Left lung (tissue), 4 donors: ENCODE measurements at regions not wholly inside any gene's neighbourhood (a gene's known extent, or its start where the extent isn't known, plus 50 kb on each side); places are given as distances from the start of the nearest gene placed in this dataset.

ENCODE experiments used
- ATAC-seq: fragments of 200-7000 bp; cut with Tn5 transposase; one replicate; pipeline ENCODE4 v1.9.1; 2020; ENCODE audit warnings: moderate library complexity
- DNase-seq, 4 donors: peaks; one replicate each; pipeline ENCODE4 v3.0.0-alpha.2; 2013 to 2020
- H3K27ac ChIP-seq, 2 donors: fragments of 200-600 bp; sonication (generic) in 1 of 2; one replicate each; pipeline versions ENCODE4 v1.5.0 to v1.8.0; 2020 to 2021
- H3K27me3 ChIP-seq, 2 donors: fragments of 200-600 bp; sonication (generic) in 1 of 2; one replicate each; pipeline versions ENCODE4 v1.5.0 to v1.8.0; 2020 to 2021
- H3K36me3 ChIP-seq, 2 donors: fragments of 200-600 bp; sonication (generic) in 1 of 2; one replicate each; pipeline versions ENCODE4 v1.5.0 to v1.8.0; 2020 to 2021
- H3K4me1 ChIP-seq, 2 donors: fragments of 200-600 bp; one replicate each; pipeline ENCODE4 v1.8.0; 2021
- H3K4me3 ChIP-seq, 2 donors: fragments of 200-600 bp; sonication (generic) in 1 of 2; one replicate each; pipeline versions ENCODE4 v1.5.0 to v1.8.0; 2020 to 2021; ENCODE audit warnings: mild to moderate bottlenecking in 1 of 2
- H3K9me3 ChIP-seq, 2 donors: fragments of 200-600 bp; sonication (generic) in 1 of 2; one replicate each; pipeline versions ENCODE4 v1.5.0 to v1.8.0; 2020 to 2021
- intact Hi-C, 2 donors: fragments of 100-400 bp; cut with DNase I; formaldehyde crosslinking; loops; one replicate each; pipeline versions ENCODE4 v1.11.2 to v1.14.2; 2022
- TF ChIP-seq, protein P1 (sequence below), 2 donors: fragments of 200-600 bp; sonication (generic) in 1 of 2; IDR thresholded peaks; one replicate each; pipeline versions ENCODE4 v1.5.0 to v1.8.0; 2021; ENCODE audit warnings: antibody characterized with exemption in 2 of 2
- donor health status: DM: no; HTN: yes; CAD: no.
- donor health status: DM: no; HTN: no; CAD: no.

DNA sequence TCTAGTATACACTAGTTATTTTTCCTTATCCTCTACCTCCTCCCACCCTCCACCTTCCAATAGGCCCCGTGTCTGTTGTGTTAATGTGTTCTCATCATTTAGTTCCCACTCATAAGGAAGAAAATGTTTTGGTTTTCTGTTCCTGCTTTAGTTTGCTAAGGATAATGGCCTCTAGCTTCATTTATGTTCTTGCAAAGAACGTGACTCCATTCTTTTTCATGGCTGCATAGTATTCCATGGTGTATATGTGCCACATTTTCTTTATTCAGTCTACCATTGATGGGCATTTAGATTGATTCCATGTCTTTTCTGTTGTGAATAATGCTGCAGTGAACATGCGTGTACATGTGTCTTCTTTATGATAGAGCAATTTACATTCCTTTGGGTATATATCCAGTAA lies 146.5 kb upstream of the GAS1 start:
- Histone ChIP-seq H3K4me1 (no peaks in the 10 kb centered on the region), H3K27ac (no peak overlapping the region), H3K36me3 (no peaks in the 10 kb centered on the region), H3K4me3 (no peak overlapping the region), H3K27me3 (no peaks in the 10 kb centered on the region), H3K9me3 (no peaks in the 10 kb centered on the region)
- intact Hi-C loops: no loop called here
- TF ChIP-seq, protein P1, sequence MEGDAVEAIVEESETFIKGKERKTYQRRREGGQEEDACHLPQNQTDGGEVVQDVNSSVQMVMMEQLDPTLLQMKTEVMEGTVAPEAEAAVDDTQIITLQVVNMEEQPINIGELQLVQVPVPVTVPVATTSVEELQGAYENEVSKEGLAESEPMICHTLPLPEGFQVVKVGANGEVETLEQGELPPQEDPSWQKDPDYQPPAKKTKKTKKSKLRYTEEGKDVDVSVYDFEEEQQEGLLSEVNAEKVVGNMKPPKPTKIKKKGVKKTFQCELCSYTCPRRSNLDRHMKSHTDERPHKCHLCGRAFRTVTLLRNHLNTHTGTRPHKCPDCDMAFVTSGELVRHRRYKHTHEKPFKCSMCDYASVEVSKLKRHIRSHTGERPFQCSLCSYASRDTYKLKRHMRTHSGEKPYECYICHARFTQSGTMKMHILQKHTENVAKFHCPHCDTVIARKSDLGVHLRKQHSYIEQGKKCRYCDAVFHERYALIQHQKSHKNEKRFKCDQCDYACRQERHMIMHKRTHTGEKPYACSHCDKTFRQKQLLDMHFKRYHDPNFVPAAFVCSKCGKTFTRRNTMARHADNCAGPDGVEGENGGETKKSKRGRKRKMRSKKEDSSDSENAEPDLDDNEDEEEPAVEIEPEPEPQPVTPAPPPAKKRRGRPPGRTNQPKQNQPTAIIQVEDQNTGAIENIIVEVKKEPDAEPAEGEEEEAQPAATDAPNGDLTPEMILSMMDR (IDR thresholded peaks at IDR 0.05): no peak
- DNase-seq (no peak), ATAC-seq (no peak)

DNA sequence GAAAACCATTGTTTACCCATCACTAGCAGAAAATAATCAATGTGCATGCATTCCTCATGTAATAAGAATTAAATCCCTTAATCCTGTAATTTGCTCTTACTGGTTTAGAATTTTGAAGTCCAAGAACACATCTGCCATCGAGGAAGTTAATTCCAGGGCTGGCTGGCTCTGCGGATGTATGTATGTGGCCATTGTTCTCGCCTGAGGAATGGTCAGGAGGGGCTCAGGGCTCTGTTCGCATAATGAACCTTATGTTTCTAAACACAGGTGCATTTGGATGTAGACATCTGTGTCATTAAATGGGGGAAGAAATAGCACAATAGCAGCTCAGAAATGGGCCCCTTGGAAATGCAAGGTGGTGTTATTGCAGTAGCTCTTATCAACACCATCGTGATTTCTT lies 148.6 kb upstream of the GAS1 start:
- Histone ChIP-seq H3K4me1 (no peaks in the 10 kb centered on the region), H3K36me3 (no peaks in the 10 kb centered on the region), H3K4me3 (no peak overlapping the region), H3K27me3 (no peaks in the 10 kb centered on the region), H3K9me3 (no peaks in the 10 kb centered on the region), H3K27ac (no peak overlapping the region)
- no peak for ATAC-seq
- DNase-seq: no peak
- TF ChIP-seq, protein P1 (IDR thresholded peaks at IDR 0.05): no peak
- intact Hi-C loops: no loop called here

GRCh38 chr9:87096506-87096905 lies 149.2 kb upstream of the GAS1 start:
- Histone ChIP-seq H3K36me3 (no peaks in the 10 kb centered on the region), H3K4me1 (no peaks in the 10 kb centered on the region), H3K9me3 (no peaks in the 10 kb centered on the region), H3K27ac (no peak overlapping the region), H3K4me3 (no peak overlapping the region), H3K27me3 (no peaks in the 10 kb centered on the region)
- TF ChIP-seq, protein P1 (IDR thresholded peaks at IDR 0.05): no peak
- ATAC-seq (no peak), DNase-seq (no peak)
- intact Hi-C loops: no loop called here

DNA sequence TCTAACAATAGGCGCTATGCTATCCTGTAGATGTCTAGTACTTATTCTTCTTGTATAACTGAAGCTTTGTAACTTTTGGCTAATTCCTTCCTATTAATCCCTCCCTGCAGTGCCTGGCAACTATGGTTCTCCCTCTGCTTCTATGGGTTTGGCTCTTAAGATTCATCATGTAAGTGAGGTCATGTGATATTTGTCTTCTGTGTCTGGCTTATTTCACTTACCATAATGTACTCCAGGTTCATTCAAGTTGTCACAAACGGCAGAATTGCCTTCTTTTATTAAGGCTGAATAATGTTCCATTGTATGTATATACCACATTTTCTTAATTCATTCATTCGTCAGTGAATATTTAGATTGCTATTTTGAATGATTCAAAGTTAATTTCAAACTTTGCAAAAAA lies 149.9 kb upstream of the GAS1 start:
- Histone ChIP-seq H3K9me3 (no peaks in the 10 kb centered on the region), H3K27me3 (no peaks in the 10 kb centered on the region), H3K4me1 (no peaks in the 10 kb centered on the region), H3K27ac (no peak overlapping the region), H3K36me3 (no peaks in the 10 kb centered on the region), H3K4me3 (no peak overlapping the region)
- intact Hi-C loops: no loop called here
- TF ChIP-seq, protein P1 (IDR thresholded peaks at IDR 0.05): no peak
- ATAC-seq: no peak
- no peak for DNase-seq

- intact Hi-C loops: no loop called here
These were observed 152.1 kb upstream of the GAS1 start for GRCh38 chr9:87099407-87099806.

More at GRCh38 chr9:87099407-87099806, 152.1 kb upstream of the GAS1 start:
- Histone ChIP-seq H3K4me1 (no peaks in the 10 kb centered on the region), H3K9me3 (no peaks in the 10 kb centered on the region), H3K27ac (no peak overlapping the region), H3K27me3 (no peaks in the 10 kb centered on the region), H3K4me3 (no peak overlapping the region), H3K36me3 (no peaks in the 10 kb centered on the region)
- DNase-seq (no peak), ATAC-seq (no peak)
- TF ChIP-seq, protein P1 (IDR thresholded peaks at IDR 0.05): no peak
